ENCODE measurements at regions not wholly inside any gene's neighbourhood (a gene's known extent, or its start where the extent isn't known, plus 50 kb on each side); places are given as distances from the start of the nearest gene placed in this dataset.

DNA sequence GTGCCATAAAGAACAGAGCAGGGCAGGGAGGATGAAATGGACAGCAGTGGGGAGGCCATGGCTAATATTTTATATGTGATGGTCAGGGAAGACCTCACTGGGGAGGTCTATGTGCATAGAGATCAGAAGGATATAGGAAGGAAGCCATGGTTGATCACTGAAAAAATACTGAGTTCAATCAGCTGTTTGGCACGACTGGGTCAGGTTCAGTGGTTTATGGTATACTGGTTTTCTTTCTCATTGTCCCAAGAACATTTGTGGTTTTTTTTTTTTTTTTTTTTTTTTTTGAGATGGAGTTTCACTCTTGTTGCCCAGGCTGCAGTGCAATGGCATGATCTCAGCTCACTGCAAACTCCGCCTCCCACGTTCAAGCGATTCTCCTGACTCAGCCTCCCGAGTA is 78.3 kb upstream of the TIAM2 start:
- H3K36me3 ChIP-seq (replicated peaks): no peaks in the 10 kb centered on the region
- TF ChIP-seq CTCF (IDR thresholded peaks at IDR 0.05; ENCODE audit: low read depth, low read length, missing control alignments): no peak
- H3K27ac ChIP-seq: no peak overlapping the region
- no peaks in the 10 kb centered on the region for H3K27me3 ChIP-seq (replicated peaks)
- in situ Hi-C loops (cut with HindIII; ENCODE audit: low pct_ligation_motif_present, low sequenced_read_pairs): no loop called here
- H3K4me3 ChIP-seq (ENCODE audit: low read depth, low read length): no peak overlapping the region
- no peak for DNase-seq

DNA sequence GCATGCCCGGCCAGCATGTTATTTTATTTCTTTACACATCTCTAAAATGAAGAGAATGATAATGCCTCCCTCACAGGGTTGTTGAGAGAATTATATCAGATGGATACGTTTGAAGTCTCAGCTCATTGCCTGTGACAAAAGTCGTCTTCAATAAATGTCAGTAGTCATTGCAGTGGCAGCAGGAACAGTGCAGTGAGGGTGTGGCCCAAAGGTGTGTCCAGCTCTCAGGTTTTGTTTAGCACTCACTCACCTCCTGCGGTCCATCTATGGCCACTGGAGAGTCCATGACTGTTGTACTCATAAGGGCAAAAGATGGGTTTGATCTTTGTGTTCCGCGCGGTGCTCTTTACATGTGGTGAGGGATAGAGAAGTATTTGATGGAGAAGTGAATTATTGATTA is 77.2 kb upstream of the TIAM2 start:
- Histone ChIP-seq H3K36me3 (replicated peaks) (no peaks in the 10 kb centered on the region), H3K4me3 (ENCODE audit: low read depth, low read length) (no peak overlapping the region), H3K27ac (no peak overlapping the region), H3K27me3 (replicated peaks) (no peaks in the 10 kb centered on the region)
- TF ChIP-seq CTCF (IDR thresholded peaks at IDR 0.05; ENCODE audit: low read depth, low read length, missing control alignments): no peak
- in situ Hi-C loops (cut with HindIII; ENCODE audit: low pct_ligation_motif_present, low sequenced_read_pairs): no loop called here
- no peak for DNase-seq

DNA sequence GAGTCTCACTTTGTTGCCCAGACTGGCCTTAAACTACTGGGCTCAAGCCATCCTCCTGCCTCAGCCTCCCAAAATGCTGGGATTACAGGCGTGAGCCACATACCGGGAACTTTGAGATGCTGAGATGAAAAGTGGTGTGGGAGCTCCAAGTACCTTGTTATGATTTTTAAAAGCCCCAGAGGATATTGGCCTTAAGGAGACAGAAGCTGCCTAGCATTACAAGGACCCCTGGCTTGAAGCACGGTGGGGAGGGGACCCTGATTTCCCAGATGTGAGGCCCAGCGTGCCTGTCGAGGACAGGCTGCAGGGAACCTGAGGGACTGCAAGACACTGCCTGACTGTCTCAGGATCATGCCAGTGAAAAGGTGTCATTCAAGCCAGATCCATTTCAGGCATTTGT is 75.3 kb upstream of the TIAM2 start:
- Histone ChIP-seq H3K27ac (no peak overlapping the region), H3K4me3 (ENCODE audit: low read depth, low read length) (no peak overlapping the region), H3K27me3 (replicated peaks) (no peaks in the 10 kb centered on the region), H3K36me3 (replicated peaks) (no peaks in the 10 kb centered on the region)
- no peak for TF ChIP-seq CTCF (IDR thresholded peaks at IDR 0.05; ENCODE audit: low read depth, low read length, missing control alignments)
- in situ Hi-C loops (cut with HindIII; ENCODE audit: low pct_ligation_motif_present, low sequenced_read_pairs): loop anchor here (10.0 kb wide), 1 partner anchor 255 kb away; no protein-coding TSS in a partner anchor
- no peak for DNase-seq

GRCh38 chr6:154920495-154921200 is 74.5 kb upstream of the TIAM2 start:
- DNase-seq: no peak
- H3K36me3 ChIP-seq (replicated peaks): no peaks in the 10 kb centered on the region
- no peak overlapping the region for H3K27ac ChIP-seq
- no peaks in the 10 kb centered on the region for H3K27me3 ChIP-seq (replicated peaks)
- no peak for TF ChIP-seq CTCF (IDR thresholded peaks at IDR 0.05; ENCODE audit: low read depth, low read length, missing control alignments)
- in situ Hi-C loops (cut with HindIII; ENCODE audit: low pct_ligation_motif_present, low sequenced_read_pairs): loop anchor here (10.0 kb wide), 1 partner anchor 254 kb away; no protein-coding TSS in a partner anchor
- no peak overlapping the region for H3K4me3 ChIP-seq (ENCODE audit: low read depth, low read length)

- TF ChIP-seq CTCF (IDR thresholded peaks at IDR 0.05; ENCODE audit: low read depth, low read length, missing control alignments): no peak
- no peak overlapping the region for H3K27ac ChIP-seq
- H3K4me3 ChIP-seq (ENCODE audit: low read depth, low read length): no peak overlapping the region
- H3K27me3 ChIP-seq (replicated peaks): no peaks in the 10 kb centered on the region
- DNase-seq: no peak
- no peaks in the 10 kb centered on the region for H3K36me3 ChIP-seq (replicated peaks)
- in situ Hi-C loops (cut with HindIII; ENCODE audit: low pct_ligation_motif_present, low sequenced_read_pairs): loop anchor here (10.0 kb wide), 1 partner anchor 253 kb away; no protein-coding TSS in a partner anchor
Observed at GRCh38 chr6:154921482-154921881, 73.6 kb upstream of the TIAM2 start.
